Epithelial cell of proximal tubule (primary cell): ENCODE measurements at regions not wholly inside any gene's neighbourhood (a gene's known extent, or its start where the extent isn't known, plus 50 kb on each side); places are given as distances from the start of the nearest gene placed in this dataset.
"Not testable (repeated sequence)": the region's sequence is repeated elsewhere in the genome, so short reads cannot be mapped to it uniquely, and the experiment has no call there.

Experiments
- DNase-seq: peaks from one replicate; pipeline ENCODE4 v3.0.0-alpha.2; 2011; ENCODE audit warnings: low read depth
- H3K4me3 ChIP-seq: 2 replicates; pipeline ENCODE4 v1.5.1; 2011; ENCODE audit warnings: low read depth, mild to moderate bottlenecking, low read length
- TF ChIP-seq, protein P1 (sequence below): conservative IDR thresholded peaks from 2 replicates; pipeline ENCODE4 v1.5.1; 2012; ENCODE audit warnings: low read depth, mild to moderate bottlenecking, low read length

DNA sequence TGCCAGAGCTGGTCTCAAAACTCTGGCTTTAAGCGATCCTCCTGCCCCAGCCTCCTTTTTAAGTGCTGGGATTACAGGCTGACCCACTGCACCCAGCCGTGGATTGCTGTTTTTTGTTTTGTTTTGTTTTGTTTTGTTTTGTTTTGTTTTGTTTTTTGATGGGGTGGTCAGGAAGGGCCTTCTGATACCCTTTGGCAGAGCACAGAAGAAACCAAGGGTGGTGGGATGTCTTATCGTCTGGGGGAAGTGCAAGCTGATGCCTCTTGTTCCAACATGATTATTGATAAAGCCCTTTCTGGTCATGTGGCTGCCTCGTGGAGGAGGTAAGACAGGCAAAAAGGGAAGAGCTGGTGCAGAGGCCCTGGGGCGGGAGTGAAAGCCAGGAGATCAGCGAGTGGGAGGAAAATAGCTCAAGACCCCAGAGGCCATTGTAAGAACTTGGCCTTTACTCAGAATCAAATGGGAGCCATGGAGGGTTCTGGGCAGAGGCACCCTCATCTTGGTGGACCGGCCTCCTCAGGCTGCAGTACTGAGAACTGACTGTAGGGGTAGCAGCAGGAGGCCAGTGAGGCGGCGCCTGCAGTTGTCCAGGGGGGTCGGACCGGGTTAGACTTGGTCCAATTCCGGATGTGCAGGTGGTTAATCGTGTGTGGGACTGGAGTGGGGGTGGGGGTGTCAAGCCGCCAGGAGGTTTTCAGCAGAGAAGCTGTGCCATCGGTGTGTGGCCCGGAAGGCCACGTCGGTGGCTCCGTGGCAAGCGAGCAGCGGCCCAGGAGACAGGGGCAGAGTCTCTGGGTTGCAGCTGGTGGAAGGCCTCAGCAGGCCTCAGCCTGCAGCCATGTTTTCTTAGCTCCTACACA is 84.4 kb upstream of the GSE1 start:
- no peak overlapping the region for H3K4me3 ChIP-seq
- DNase-seq: no peak
- TF ChIP-seq, protein P1, sequence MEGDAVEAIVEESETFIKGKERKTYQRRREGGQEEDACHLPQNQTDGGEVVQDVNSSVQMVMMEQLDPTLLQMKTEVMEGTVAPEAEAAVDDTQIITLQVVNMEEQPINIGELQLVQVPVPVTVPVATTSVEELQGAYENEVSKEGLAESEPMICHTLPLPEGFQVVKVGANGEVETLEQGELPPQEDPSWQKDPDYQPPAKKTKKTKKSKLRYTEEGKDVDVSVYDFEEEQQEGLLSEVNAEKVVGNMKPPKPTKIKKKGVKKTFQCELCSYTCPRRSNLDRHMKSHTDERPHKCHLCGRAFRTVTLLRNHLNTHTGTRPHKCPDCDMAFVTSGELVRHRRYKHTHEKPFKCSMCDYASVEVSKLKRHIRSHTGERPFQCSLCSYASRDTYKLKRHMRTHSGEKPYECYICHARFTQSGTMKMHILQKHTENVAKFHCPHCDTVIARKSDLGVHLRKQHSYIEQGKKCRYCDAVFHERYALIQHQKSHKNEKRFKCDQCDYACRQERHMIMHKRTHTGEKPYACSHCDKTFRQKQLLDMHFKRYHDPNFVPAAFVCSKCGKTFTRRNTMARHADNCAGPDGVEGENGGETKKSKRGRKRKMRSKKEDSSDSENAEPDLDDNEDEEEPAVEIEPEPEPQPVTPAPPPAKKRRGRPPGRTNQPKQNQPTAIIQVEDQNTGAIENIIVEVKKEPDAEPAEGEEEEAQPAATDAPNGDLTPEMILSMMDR: peak; percentile 59

DNA sequence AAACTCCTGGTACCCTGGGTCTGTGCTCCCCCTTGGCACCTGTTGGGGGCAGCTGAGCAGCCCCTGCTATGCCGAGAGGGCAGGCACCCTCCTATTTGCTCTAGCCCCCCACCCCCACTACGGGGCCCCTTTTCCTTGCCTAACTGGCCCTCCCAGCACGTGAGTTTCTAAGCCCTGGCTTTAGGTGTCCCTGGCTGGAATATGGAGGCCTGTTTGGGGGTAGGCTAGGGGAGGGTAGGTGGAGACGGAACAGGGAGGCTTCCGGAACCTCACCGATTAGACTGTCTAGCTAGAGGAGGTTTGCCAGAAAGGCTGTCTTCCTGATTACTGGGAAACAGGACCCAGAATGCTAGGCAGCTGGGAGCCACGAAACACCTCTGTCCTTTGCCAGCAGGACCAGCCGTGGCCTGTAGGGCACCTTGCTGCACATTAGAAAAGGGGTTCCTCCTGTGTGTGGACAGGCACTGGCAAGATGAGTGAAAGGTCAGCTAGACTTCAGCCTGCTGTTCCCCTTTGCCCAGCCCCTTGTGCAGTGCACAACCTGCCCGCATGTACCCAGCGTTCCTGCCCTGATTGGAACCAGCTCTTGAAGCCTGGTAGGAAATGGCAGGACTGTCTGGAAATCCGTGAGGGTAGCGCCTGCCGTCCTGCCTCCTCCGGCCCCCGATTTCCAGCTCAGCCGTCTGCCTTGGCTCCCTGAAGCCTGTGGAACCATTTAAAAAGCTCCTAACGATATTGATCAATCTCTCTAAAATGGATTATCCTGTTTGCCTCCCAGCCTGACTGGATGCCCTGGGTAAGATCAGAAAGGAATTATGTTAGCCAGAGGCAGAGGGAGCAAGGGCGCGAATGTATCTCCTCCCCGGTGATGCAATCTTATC is 83.4 kb upstream of the GSE1 start:
- no peak for DNase-seq
- TF ChIP-seq, protein P1: no peak
- no peak overlapping the region for H3K4me3 ChIP-seq

DNA sequence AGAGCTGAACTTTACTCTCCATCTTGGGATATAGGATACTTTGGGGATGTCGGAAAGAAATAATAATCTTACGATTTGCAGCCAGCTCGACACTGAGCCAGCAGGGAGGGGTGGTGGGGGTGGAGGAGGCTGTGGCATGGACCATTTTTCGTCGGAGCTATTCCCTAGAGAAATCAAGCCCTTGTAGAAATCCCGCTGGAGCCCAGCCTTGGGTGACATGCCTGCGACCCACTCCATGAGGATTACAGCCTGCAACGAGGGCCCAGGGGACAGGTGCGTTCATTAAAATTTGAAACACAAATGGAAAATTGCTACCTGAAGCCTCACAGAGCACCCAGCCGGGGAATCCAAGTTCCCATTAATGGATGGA is 82.8 kb upstream of the GSE1 start:
- H3K4me3 ChIP-seq: no peak overlapping the region
- DNase-seq: no peak
- TF ChIP-seq, protein P1: no peak

DNA sequence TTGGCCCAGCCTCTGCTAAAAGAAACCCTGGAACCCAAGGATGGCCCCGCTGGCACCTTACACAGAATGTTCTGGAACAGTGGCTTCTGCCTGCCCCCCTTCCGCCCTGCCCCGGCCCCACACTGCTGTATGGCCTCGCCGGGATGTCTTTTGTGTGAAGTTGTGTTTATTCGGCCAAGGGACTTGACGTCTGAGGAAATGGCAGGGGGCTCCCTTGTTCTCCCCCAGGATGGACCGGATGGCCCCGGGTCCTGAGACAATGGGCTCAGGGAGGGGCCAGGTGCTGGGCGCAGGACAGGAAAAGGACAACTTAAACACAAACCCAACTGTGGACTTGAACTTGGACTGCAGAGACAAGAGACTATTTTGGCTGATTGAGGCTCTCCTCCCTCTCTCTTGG is 81.6 kb upstream of the GSE1 start:
- H3K4me3 ChIP-seq: no peak overlapping the region
- TF ChIP-seq, protein P1: no peak
- no peak for DNase-seq

DNA sequence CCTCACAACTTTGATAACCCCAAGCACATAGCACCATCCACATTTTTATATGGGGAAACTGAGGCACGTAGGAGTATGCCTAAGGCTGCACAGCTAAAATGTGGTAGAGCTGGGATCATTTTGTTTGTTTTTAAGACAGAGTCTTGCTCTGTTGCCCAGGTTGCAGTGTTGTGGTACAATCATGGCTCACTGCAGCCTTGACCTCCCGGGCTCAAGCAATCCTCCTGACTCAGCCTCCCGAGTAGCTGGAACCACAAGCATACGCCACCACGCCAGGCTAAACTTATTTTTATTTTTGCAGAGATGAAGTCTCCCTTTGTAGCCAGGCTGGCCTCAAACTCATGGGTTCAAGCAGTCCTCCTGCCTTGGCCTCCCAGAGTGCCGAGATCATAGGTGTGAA is 81.0 kb upstream of the GSE1 start:
- TF ChIP-seq, protein P1: no peak
- DNase-seq: no peak
- H3K4me3 ChIP-seq: no peak overlapping the region

DNA sequence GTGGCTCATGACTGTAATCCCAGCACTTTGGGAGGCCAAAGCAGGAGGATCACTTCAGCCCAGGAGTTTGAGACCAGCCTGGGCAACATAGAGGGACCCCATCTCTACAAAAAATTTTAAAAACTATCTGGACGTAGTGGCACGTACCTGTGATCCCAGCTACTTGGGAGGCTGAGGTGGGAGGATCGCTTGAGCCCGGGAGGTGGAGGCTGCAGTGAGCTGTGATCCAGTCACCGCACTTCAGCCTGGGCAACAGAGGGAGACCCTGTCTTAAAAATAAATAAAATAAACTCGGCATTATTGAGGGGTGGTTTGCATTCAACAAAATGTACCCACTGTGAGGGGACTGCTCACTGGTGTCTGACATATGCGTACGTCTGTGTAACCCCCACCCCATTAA is 79.5 kb upstream of the GSE1 start:
- not testable (repeated sequence) for H3K4me3 ChIP-seq, DNase-seq

DNA sequence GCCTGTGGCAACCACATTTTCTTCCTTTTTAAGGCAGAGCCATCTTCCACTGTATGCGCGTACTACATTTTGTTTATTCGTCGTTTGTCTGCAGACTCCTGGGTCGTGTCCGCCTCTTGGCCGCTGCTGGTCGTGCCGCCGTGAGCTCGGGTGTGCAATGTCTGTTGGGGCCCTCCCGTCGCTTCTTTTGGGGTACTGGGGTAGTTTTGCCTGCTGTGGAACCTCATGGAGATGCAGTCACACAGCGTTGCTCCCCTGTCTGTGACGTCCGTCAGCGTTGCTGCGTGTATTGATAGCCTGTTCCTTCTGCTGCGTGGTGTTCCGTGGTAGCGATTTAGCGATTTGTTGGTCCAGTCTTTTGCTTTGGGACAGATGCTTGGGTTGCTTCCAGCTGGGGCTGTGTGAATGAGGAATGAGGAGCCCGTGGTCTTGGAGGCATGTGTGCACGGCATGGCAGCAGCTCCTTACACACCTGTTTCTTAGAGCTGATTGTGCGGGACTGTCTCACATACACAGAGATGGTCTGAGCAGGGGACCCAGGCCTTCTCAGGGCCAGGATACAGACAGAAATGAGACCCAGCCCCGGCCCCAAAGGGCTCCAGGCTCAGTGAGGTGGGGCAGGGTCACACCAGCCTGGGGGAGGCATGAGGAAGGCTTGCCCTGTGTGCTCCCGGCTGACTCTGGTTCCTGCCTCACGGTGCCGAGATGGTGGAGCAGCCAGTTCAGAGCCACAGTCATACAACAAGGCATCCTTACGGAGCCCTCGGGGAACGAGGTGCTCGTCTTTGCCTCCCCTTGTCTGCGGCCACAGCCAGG is 78.4 kb upstream of the GSE1 start:
- TF ChIP-seq, protein P1: no peak
- no peak for DNase-seq
- no peak overlapping the region for H3K4me3 ChIP-seq
